Fibroblast of lung (primary cell): ENCODE measurements at regions not wholly inside any gene's neighbourhood (a gene's known extent, or its start where the extent isn't known, plus 50 kb on each side); places are given as distances from the start of the nearest gene placed in this dataset.
"Not testable (repeated sequence)": the region's sequence is repeated elsewhere in the genome, so short reads cannot be mapped to it uniquely, and the experiment has no call there.

Experiments used
- DNase-seq, 2 donors: peaks; one replicate each; pipeline versions ENCODE4 v3.0.0 to v3.0.0-alpha.2; 2010; ENCODE audit warnings: low read depth in 2 of 2
- H2AFZ ChIP-seq: 2 replicates; pipeline ENCODE4 v1.5.1; 2012; ENCODE audit warnings: low read length, control low read depth, inconsistent platforms
- H3K27ac ChIP-seq: 2 replicates; pipeline ENCODE4 v1.5.1; 2011; ENCODE audit warnings: low read length, control low read depth; ENCODE audit not compliant: insufficient read depth
- H3K27me3 ChIP-seq: 2 replicates; pipeline ENCODE4 v1.5.1; 2011; ENCODE audit warnings: mild to moderate bottlenecking, low read length; ENCODE audit not compliant: control insufficient read depth, insufficient read depth
- H3K36me3 ChIP-seq: 2 replicates; pipeline ENCODE4 v1.5.1; 2011; ENCODE audit warnings: low read length; ENCODE audit not compliant: control insufficient read depth, insufficient read depth
- H3K4me1 ChIP-seq: 2 replicates; pipeline ENCODE4 v1.5.1; 2011; ENCODE audit warnings: low read length; ENCODE audit not compliant: control insufficient read depth, insufficient read depth; ENCODE audit errors: extremely low read depth
- H3K4me2 ChIP-seq: 2 replicates; pipeline ENCODE4 v1.5.1; 2011; ENCODE audit warnings: low read length, control low read depth; ENCODE audit not compliant: insufficient read depth; ENCODE audit errors: extremely low read depth
- H3K4me3 ChIP-seq, 4 experiments: fragments of 200-600 bp in 1 of 4; sonication (generic) in 1 of 4; replicated peaks in 1 of 4; 2 replicates each; pipeline ENCODE4 v1.5.1; 2011 to 2016; ENCODE audit warnings: low read length in 4 of 4, low read depth in 3 of 4, mild to moderate bottlenecking in 3 of 4, control low read depth in 2 of 4, inconsistent platforms in 1 of 4, mixed read lengths in 1 of 4; ENCODE audit not compliant: insufficient read depth in 1 of 4; ENCODE audit errors: control extremely low read depth in 1 of 4
- H3K79me2 ChIP-seq: 2 replicates; pipeline ENCODE4 v1.5.1; 2012; ENCODE audit warnings: mild to moderate bottlenecking, low read length, inconsistent platforms; ENCODE audit not compliant: control insufficient read depth, insufficient read depth
- H3K9ac ChIP-seq: 2 replicates; pipeline ENCODE4 v1.5.1; 2011; ENCODE audit warnings: mild to moderate bottlenecking, low read length, control low read depth; ENCODE audit not compliant: insufficient read depth
- H3K9me3 ChIP-seq: 2 replicates; pipeline ENCODE4 v1.5.1; 2012; ENCODE audit warnings: low read depth, low read length; ENCODE audit not compliant: control insufficient read depth, insufficient read depth
- H4K20me1 ChIP-seq: 2 replicates; pipeline ENCODE4 v1.5.1; 2011; ENCODE audit warnings: low read length; ENCODE audit not compliant: control insufficient read depth, insufficient read depth; ENCODE audit errors: extremely low read depth
- CTCF ChIP-seq, 2 donors: IDR thresholded peaks in 1 of 2; conservative IDR thresholded peaks in 1 of 2; 1 replicate in 1 of 2; 2 replicates in 1 of 2; pipeline ENCODE4 v1.5.1; 2011 to 2012; ENCODE audit warnings: low read length in 2 of 2, control low read depth in 1 of 2, inconsistent platforms in 1 of 2, low read depth in 1 of 2, mild to moderate bottlenecking in 1 of 2
- EZH2 ChIP-seq: IDR thresholded peaks from 2 replicates; pipeline ENCODE4 v1.5.1; 2012; ENCODE audit warnings: low read length, control low read depth, mild to moderate bottlenecking; ENCODE audit errors: missing control alignments

- Histone ChIP-seq H3K36me3 (no peaks in the 10 kb centered on the region), H3K4me2 (no peak overlapping the region), H3K9me3 (no peaks in the 10 kb centered on the region), H3K27ac (no peak overlapping the region), H3K27me3 (no peaks in the 10 kb centered on the region), H3K9ac (no peak overlapping the region), H3K4me3 (no peak overlapping the region), H3K79me2 (no peaks in the 10 kb centered on the region), H2AFZ (no peak overlapping the region), H3K4me1 (no peaks in the 10 kb centered on the region), H4K20me1 (no peaks in the 10 kb centered on the region)
- no peak for TF ChIP-seq CTCF (conservative IDR thresholded peaks at IDR 0.05 in 1 of 2, IDR thresholded peaks at IDR 0.05 in 1 of 2; ENCODE audit: low read depth in 1 of 2, low read length in 2 of 2)
- no peak for TF ChIP-seq EZH2
- peak; percentile 53 to 85 for DNase-seq
Measured at GRCh38 chr11:33530815-33531214, 169.8 kb downstream of the C11orf91 start.

- Histone ChIP-seq H4K20me1 (no peaks in the 10 kb centered on the region), H3K27ac (no peak overlapping the region), H3K4me3 (no peak overlapping the region), H3K36me3 (no peaks in the 10 kb centered on the region), H3K4me2 (no peak overlapping the region), H3K27me3 (no peaks in the 10 kb centered on the region), H3K79me2 (no peaks in the 10 kb centered on the region), H3K9me3 (no peaks in the 10 kb centered on the region), H2AFZ (no peak overlapping the region), H3K4me1 (no peaks in the 10 kb centered on the region), H3K9ac (no peak overlapping the region)
- no peak for DNase-seq
- TF ChIP-seq EZH2 (no peak), CTCF (conservative IDR thresholded peaks at IDR 0.05 in 1 of 2, IDR thresholded peaks at IDR 0.05 in 1 of 2; ENCODE audit: low read depth in 1 of 2, low read length in 2 of 2) (no peak)
Measured at GRCh38 chr11:33529461-33529860, 171.2 kb downstream of the C11orf91 start.

GRCh38 chr11:33527738-33528137 lies 172.9 kb downstream of the C11orf91 start:
- H3K9me3 ChIP-seq, H3K4me3 ChIP-seq, H3K27me3 ChIP-seq, DNase-seq, H4K20me1 ChIP-seq, H3K36me3 ChIP-seq, H3K79me2 ChIP-seq, H2AFZ ChIP-seq, H3K9ac ChIP-seq, H3K27ac ChIP-seq, H3K4me1 ChIP-seq, H3K4me2 ChIP-seq: not testable (repeated sequence)

GRCh38 chr11:33525789-33526188 lies 174.8 kb downstream of the C11orf91 start:
- H3K27me3 ChIP-seq, result no peaks in the 10 kb centered on the region
- H3K4me3 ChIP-seq, result no peak overlapping the region
- DNase-seq, result no peak
- no peak overlapping the region for H3K27ac ChIP-seq
- no peak overlapping the region for H2AFZ ChIP-seq
- TF ChIP-seq CTCF (conservative IDR thresholded peaks at IDR 0.05 in 1 of 2, IDR thresholded peaks at IDR 0.05 in 1 of 2; ENCODE audit: low read depth in 1 of 2, low read length in 2 of 2), result no peak
- no peak for TF ChIP-seq EZH2
- no peaks in the 10 kb centered on the region for H3K79me2 ChIP-seq
- no peaks in the 10 kb centered on the region for H4K20me1 ChIP-seq
- H3K9me3 ChIP-seq, result no peaks in the 10 kb centered on the region
- H3K9ac ChIP-seq, result no peak overlapping the region
- H3K4me2 ChIP-seq, result no peak overlapping the region
- H3K36me3 ChIP-seq, result no peaks in the 10 kb centered on the region
- no peaks in the 10 kb centered on the region for H3K4me1 ChIP-seq
